Gastroesophageal sphincter (tissue), 4 donors: ENCODE measurements at regions not wholly inside any gene's neighbourhood (a gene's known extent, or its start where the extent isn't known, plus 50 kb on each side); places are given as distances from the start of the nearest gene placed in this dataset.

Source experiments
- ATAC-seq: fragments of 150-250 bp; one replicate; pipeline ENCODE4 v1.9.1; 2016; ENCODE audit warnings: mild to moderate bottlenecking, moderate library complexity
- H3K27ac ChIP-seq, 4 donors: fragments of 200-600 bp; sonication (generic) in 3 of 4; 1 replicate in 3 of 4; 2 replicates in 1 of 4; pipeline ENCODE4 v1.5.1; 2016 to 2019
- H3K27me3 ChIP-seq: fragments of 200-600 bp; sonication (generic); one replicate; pipeline ENCODE4 v1.5.1; 2019
- H3K36me3 ChIP-seq, 2 donors: fragments of 200-600 bp; sonication (generic); one replicate each; pipeline ENCODE4 v1.5.1; 2019; ENCODE audit warnings: control low read depth in 1 of 2
- H3K4me1 ChIP-seq, 3 donors: fragments of 200-600 bp; sonication (generic); 1 replicate in 2 of 3; 2 replicates in 1 of 3; pipeline ENCODE4 v1.5.1; 2016 to 2019; ENCODE audit warnings: control low read depth in 2 of 3
- H3K4me3 ChIP-seq, 2 donors: fragments of 200-600 bp; sonication (generic); one replicate each; pipeline ENCODE4 v1.5.1; 2019; ENCODE audit warnings: mild to moderate bottlenecking in 1 of 2, moderate library complexity in 1 of 2
- H3K9me3 ChIP-seq, 3 donors: fragments of 200-600 bp; sonication (generic); one replicate each; pipeline ENCODE4 v1.5.1; 2017 to 2019; ENCODE audit warnings: control low read depth in 2 of 3
- EP300 ChIP-seq: sonication (generic); formaldehyde crosslinking; IDR thresholded peaks from one replicate; pipeline ENCODE4 v1.6.1; 2017; ENCODE audit warnings: antibody characterized with exemption, mild to moderate bottlenecking
- POLR2A ChIP-seq, 2 donors: fragments of 450-650 bp; IDR thresholded peaks; one replicate each; pipeline ENCODE4 v1.6.1; 2017; ENCODE audit warnings: antibody characterized with exemption in 2 of 2, mild to moderate bottlenecking in 2 of 2, moderate library complexity in 1 of 2
- POLR2AphosphoS5 ChIP-seq: sonication (generic); formaldehyde crosslinking; IDR thresholded peaks from one replicate; pipeline ENCODE4 v1.6.1; 2017; ENCODE audit warnings: antibody characterized with exemption
- whole genome bisulfite sequencing, 2 donors: methylation state at CpG; one replicate each; pipeline ENCODE4 v1.1.5; 2018; ENCODE audit warnings: low coverage in 1 of 2; 5-methylcytosine and 5-hydroxymethylcytosine counted together
- TF ChIP-seq, protein P1 (sequence below), 4 experiments: fragments of 200-600 bp in 2 of 4; fragments of 450-650 bp in 2 of 4; sonication (generic) in 1 of 4; IDR thresholded peaks; one replicate each; pipeline ENCODE4 v1.5.1; 2017 to 2019; ENCODE audit warnings: antibody characterized with exemption in 4 of 4, mild to moderate bottlenecking in 2 of 4, moderate library complexity in 2 of 4

DNA sequence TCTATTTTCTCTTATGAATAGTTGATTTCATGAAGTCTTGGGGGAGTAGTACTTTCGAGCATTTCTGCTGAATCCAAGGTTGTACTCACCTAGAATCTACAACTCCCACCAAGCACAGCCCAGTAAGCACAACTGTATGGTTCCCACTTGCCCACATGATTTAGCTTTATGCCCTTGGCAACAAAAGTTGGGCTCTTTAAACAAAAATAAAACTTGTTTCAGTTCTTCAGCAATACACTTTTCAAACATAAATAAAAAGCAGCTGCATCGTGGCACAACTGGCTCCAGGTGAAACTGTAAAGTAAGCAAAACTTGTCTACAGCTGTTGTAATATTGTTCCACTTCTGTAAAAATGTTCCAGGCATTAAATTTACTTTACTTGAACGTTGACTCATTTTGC, 99.8 kb upstream of the FSIP2 start:
- no peak overlapping the region for H3K27ac ChIP-seq
- no peaks in the 10 kb centered on the region for H3K36me3 ChIP-seq
- no peaks in the 10 kb centered on the region for H3K27me3 ChIP-seq
- no peak overlapping the region for H3K4me3 ChIP-seq
- ATAC-seq, result no peak
- no peaks in the 10 kb centered on the region for H3K9me3 ChIP-seq
- H3K4me1 ChIP-seq, result no peaks in the 10 kb centered on the region
- 38 to 47% methylated on average over 3 of the region's 3 CpGs for WGBS, 2 donors
- TF ChIP-seq EP300 (no peak), POLR2AphosphoS5 (no peak), POLR2A (IDR thresholded peaks at IDR 0.05) (no peak)
- TF ChIP-seq, protein P1, sequence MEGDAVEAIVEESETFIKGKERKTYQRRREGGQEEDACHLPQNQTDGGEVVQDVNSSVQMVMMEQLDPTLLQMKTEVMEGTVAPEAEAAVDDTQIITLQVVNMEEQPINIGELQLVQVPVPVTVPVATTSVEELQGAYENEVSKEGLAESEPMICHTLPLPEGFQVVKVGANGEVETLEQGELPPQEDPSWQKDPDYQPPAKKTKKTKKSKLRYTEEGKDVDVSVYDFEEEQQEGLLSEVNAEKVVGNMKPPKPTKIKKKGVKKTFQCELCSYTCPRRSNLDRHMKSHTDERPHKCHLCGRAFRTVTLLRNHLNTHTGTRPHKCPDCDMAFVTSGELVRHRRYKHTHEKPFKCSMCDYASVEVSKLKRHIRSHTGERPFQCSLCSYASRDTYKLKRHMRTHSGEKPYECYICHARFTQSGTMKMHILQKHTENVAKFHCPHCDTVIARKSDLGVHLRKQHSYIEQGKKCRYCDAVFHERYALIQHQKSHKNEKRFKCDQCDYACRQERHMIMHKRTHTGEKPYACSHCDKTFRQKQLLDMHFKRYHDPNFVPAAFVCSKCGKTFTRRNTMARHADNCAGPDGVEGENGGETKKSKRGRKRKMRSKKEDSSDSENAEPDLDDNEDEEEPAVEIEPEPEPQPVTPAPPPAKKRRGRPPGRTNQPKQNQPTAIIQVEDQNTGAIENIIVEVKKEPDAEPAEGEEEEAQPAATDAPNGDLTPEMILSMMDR (IDR thresholded peaks at IDR 0.05), result no peak

DNA sequence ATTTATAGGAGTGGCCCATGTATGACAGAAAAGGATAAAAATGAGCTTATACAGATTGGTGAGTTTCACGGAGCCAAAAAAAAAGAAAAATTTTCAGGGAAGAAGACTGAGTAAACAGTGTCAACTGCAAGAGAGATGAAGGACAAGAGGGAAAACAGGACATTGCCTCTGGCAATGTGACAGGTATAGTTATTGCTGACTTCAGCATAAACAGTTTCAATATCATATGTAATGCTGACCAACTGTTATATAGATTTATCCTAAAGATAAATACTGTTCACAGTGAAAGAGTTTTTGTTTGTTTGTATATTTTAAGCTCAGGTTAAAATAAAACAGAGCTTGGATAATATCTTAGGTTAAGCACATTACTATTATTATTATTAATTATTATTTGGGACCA, 98.0 kb upstream of the FSIP2 start:
- H3K36me3 ChIP-seq, result no peaks in the 10 kb centered on the region
- WGBS, 2 donors, result 20 to 71% methylated on average over 1 of the region's 1 CpG
- H3K4me3 ChIP-seq, result no peak overlapping the region
- H3K9me3 ChIP-seq, result no peaks in the 10 kb centered on the region
- H3K27ac ChIP-seq, result no peak overlapping the region
- TF ChIP-seq POLR2AphosphoS5 (no peak), EP300 (no peak), POLR2A (IDR thresholded peaks at IDR 0.05) (no peak)
- TF ChIP-seq, protein P1 (IDR thresholded peaks at IDR 0.05), result no peak
- no peaks in the 10 kb centered on the region for H3K27me3 ChIP-seq
- no peak for ATAC-seq
- no peaks in the 10 kb centered on the region for H3K4me1 ChIP-seq

DNA sequence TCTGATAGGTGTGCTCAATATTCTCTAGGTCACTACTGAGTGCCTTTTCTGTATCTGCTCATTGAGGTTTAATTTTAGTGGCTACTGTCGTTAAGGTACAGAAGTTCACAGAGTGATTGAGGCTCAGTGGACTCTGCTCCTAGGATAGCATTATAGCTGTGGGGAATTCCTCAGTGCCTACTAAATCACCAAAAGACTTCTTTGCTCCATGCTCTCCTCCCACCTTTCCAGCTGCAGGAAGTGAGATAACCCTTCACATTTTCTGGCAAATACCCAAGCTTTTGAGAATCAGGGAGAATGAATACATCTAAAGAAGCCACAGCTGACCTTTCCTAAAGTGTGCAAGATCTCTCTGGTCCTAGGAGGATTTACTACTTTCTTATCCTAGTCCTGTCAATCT, 95.2 kb upstream of the FSIP2 start:
- no peak overlapping the region for H3K4me3 ChIP-seq
- ATAC-seq, result no peak
- H3K27me3 ChIP-seq, result no peaks in the 10 kb centered on the region
- H3K9me3 ChIP-seq, result no peaks in the 10 kb centered on the region
- no peak overlapping the region for H3K27ac ChIP-seq
- WGBS, 2 donors, result 78 to 86% methylated on average over 1 of the region's 1 CpG
- no peaks in the 10 kb centered on the region for H3K36me3 ChIP-seq
- TF ChIP-seq POLR2A (IDR thresholded peaks at IDR 0.05), result no peak
- TF ChIP-seq, protein P1 (IDR thresholded peaks at IDR 0.05), result no peak
- TF ChIP-seq EP300, result no peak
- TF ChIP-seq POLR2AphosphoS5, result no peak
- H3K4me1 ChIP-seq, result no peaks in the 10 kb centered on the region

DNA sequence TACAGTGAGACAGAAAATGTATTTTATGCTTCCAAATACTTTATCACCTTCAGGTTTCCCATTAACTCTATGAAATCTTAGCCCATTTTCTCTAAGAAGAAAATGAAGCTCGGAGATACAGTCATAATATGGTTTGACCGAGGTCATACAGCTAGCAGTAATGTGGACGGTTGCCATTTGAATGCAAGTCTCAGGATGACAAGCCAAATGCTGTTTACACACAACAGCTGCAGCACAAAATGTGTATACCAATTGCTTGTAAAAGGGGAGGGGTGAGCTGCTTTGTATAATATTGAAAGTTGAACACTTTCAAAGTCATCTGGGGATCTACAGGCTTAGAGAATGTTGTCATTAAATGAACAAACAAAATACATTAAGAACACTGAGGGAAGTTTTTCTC, 93.8 kb upstream of the FSIP2 start:
- no peaks in the 10 kb centered on the region for H3K4me1 ChIP-seq
- TF ChIP-seq POLR2A (IDR thresholded peaks at IDR 0.05), result no peak
- TF ChIP-seq EP300, result no peak
- TF ChIP-seq POLR2AphosphoS5, result no peak
- TF ChIP-seq, protein P1 (IDR thresholded peaks at IDR 0.05), result no peak
- H3K4me3 ChIP-seq, result no peak overlapping the region
- H3K9me3 ChIP-seq, result no peaks in the 10 kb centered on the region
- ATAC-seq, result no peak
- no peak overlapping the region for H3K27ac ChIP-seq
- H3K27me3 ChIP-seq, result no peaks in the 10 kb centered on the region
- H3K36me3 ChIP-seq, result no peaks in the 10 kb centered on the region
- 38 to 52% methylated on average over 3 of the region's 3 CpGs for WGBS, 2 donors

DNA sequence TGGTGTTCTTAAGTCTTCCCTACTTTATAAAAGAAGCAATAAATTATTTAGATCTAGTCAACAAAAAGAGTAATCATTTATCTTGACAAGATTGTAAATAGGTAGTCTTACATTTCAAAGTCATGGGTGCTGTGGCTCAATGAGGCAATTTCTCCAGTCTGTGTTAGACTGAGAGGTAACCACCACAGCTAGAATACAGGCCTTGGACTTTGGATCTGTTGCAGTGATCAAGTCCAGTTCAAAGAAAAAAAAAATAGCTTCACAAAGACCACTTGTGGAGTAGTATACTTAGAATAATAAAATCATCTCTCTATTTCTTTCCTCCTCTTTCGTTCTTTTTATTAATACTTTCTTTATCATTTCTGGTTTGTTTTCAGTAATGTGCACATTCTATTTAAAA, 93.1 kb upstream of the FSIP2 start:
- Histone ChIP-seq H3K36me3 (no peaks in the 10 kb centered on the region), H3K9me3 (no peaks in the 10 kb centered on the region), H3K4me1 (no peaks in the 10 kb centered on the region), H3K27me3 (no peaks in the 10 kb centered on the region), H3K4me3 (no peak overlapping the region), H3K27ac (no peak overlapping the region)
- no peak for ATAC-seq
- WGBS, 2 donors, result 69 to 71% methylated on average over 1 of the region's 1 CpG
- TF ChIP-seq POLR2AphosphoS5, result no peak
- TF ChIP-seq EP300, result no peak
- TF ChIP-seq, protein P1 (IDR thresholded peaks at IDR 0.05), result no peak
- no peak for TF ChIP-seq POLR2A (IDR thresholded peaks at IDR 0.05)
